IMR-90 (cell line): ENCODE measurements at regions not wholly inside any gene's neighbourhood (a gene's known extent, or its start where the extent isn't known, plus 50 kb on each side); places are given as distances from the start of the nearest gene placed in this dataset.

Experiments used
- CEBPB ChIP-seq: IDR thresholded peaks from 2 replicates; pipeline ENCODE4 v1.6.1; 2012; ENCODE audit warnings: low read depth, low read length, improper control_type of control experiment
- FOS ChIP-seq: fragments of 150-350 bp; IDR thresholded peaks from 2 replicates; pipeline ENCODE4 v1.6.1; 2016; ENCODE audit warnings: low read depth, low read length
- MAFK ChIP-seq: IDR thresholded peaks from 2 replicates; pipeline ENCODE4 v1.6.1; 2012; ENCODE audit warnings: low read depth, low read length, improper control_type of control experiment
- MXI1 ChIP-seq: IDR thresholded peaks from 2 replicates; pipeline ENCODE4 v1.6.1; 2012; ENCODE audit warnings: low read depth, mild to moderate bottlenecking, low read length, moderate library complexity, borderline replicate concordance
- NFE2L2 ChIP-seq: fragments of 150-350 bp; IDR thresholded peaks from 2 replicates; pipeline ENCODE4 v1.6.1; 2016; ENCODE audit warnings: low read depth, mild to moderate bottlenecking, low read length
- POLR2A ChIP-seq: IDR thresholded peaks from 2 replicates; pipeline ENCODE4 v1.6.1; 2012; ENCODE audit warnings: mild to moderate bottlenecking, low read depth, low read length
- RAD21 ChIP-seq: IDR thresholded peaks from 2 replicates; pipeline ENCODE4 v1.6.1; 2012; ENCODE audit warnings: low read length, improper control_type of control experiment
- RCOR1 ChIP-seq: IDR thresholded peaks from 2 replicates; pipeline ENCODE4 v1.6.1; 2012; ENCODE audit warnings: mild to moderate bottlenecking, low read length, improper control_type of control experiment; ENCODE audit not compliant: insufficient replicate concordance
- RFX5 ChIP-seq: IDR thresholded peaks from 2 replicates; pipeline ENCODE4 v1.8.0; 2012; ENCODE audit warnings: low read depth, mild to moderate bottlenecking, low read length, moderate library complexity
- SMC3 ChIP-seq: fragments of 150-350 bp; IDR thresholded peaks from 2 replicates; pipeline ENCODE4 v1.6.1; 2016; ENCODE audit warnings: low read depth, mild to moderate bottlenecking, antibody characterized with exemption, low read length, moderate library complexity
- TF ChIP-seq, protein P1 (sequence below): fragments of 150-350 bp; IDR thresholded peaks from 2 replicates; pipeline ENCODE4 v1.6.1; 2017; ENCODE audit warnings: mild to moderate bottlenecking, antibody characterized with exemption, low read length, low read depth
- TF ChIP-seq, protein P2 (sequence below): conservative IDR thresholded peaks from 2 replicates; pipeline ENCODE4 v1.5.1; 2012; ENCODE audit warnings: mild to moderate bottlenecking, low read depth, low read length, improper control_type of control experiment

GRCh38 chr2:184119989-184120800 lies 478.1 kb upstream of the ZNF804A start:
- TF ChIP-seq SMC3, result no peak
- TF ChIP-seq, protein P1, sequence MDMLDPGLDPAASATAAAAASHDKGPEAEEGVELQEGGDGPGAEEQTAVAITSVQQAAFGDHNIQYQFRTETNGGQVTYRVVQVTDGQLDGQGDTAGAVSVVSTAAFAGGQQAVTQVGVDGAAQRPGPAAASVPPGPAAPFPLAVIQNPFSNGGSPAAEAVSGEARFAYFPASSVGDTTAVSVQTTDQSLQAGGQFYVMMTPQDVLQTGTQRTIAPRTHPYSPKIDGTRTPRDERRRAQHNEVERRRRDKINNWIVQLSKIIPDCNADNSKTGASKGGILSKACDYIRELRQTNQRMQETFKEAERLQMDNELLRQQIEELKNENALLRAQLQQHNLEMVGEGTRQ, result no peak
- no peak for TF ChIP-seq POLR2A
- TF ChIP-seq, protein P2, sequence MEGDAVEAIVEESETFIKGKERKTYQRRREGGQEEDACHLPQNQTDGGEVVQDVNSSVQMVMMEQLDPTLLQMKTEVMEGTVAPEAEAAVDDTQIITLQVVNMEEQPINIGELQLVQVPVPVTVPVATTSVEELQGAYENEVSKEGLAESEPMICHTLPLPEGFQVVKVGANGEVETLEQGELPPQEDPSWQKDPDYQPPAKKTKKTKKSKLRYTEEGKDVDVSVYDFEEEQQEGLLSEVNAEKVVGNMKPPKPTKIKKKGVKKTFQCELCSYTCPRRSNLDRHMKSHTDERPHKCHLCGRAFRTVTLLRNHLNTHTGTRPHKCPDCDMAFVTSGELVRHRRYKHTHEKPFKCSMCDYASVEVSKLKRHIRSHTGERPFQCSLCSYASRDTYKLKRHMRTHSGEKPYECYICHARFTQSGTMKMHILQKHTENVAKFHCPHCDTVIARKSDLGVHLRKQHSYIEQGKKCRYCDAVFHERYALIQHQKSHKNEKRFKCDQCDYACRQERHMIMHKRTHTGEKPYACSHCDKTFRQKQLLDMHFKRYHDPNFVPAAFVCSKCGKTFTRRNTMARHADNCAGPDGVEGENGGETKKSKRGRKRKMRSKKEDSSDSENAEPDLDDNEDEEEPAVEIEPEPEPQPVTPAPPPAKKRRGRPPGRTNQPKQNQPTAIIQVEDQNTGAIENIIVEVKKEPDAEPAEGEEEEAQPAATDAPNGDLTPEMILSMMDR, result no peak
- no peak for TF ChIP-seq RAD21
- TF ChIP-seq MXI1, result no peak
- TF ChIP-seq FOS, result no peak
- TF ChIP-seq RCOR1, result no peak
- TF ChIP-seq NFE2L2, result no peak
- no peak for TF ChIP-seq MAFK
- TF ChIP-seq CEBPB, result no peak
- TF ChIP-seq RFX5, result no peak
